AG09309 (cell line): ENCODE measurements at regions not wholly inside any gene's neighbourhood (a gene's known extent, or its start where the extent isn't known, plus 50 kb on each side); places are given as distances from the start of the nearest gene placed in this dataset.

Source experiments
- DNase-seq: peaks from one replicate; pipeline ENCODE4 v3.0.0-alpha.2; 2010; ENCODE audit warnings: low read depth
- H3K4me3 ChIP-seq: 2 replicates; pipeline ENCODE4 v1.5.1; 2011; ENCODE audit warnings: mild to moderate bottlenecking, low read depth, low read length, moderate library complexity; ENCODE audit not compliant: control insufficient read depth
- CTCF ChIP-seq: IDR thresholded peaks from 2 replicates; pipeline ENCODE4 v1.5.1; 2011; ENCODE audit warnings: mild to moderate bottlenecking, low read depth, low read length, inconsistent platforms; ENCODE audit not compliant: insufficient read depth, control insufficient read depth; ENCODE audit errors: missing control alignments

- no peak overlapping the region for H3K4me3 ChIP-seq
- no peak for TF ChIP-seq CTCF
- no peak for DNase-seq
Observed at GRCh38 chr6:141139461-141139860, 993.3 kb upstream of the GJE1 start.

GRCh38 chr6:141134723-141135122, 998.0 kb upstream of the GJE1 start:
- DNase-seq: no peak
- TF ChIP-seq CTCF: no peak
- H3K4me3 ChIP-seq: no peak overlapping the region

- TF ChIP-seq CTCF: no peak
Observed at GRCh38 chr6:141133836-141134235, 998.9 kb upstream of the GJE1 start.

GRCh38 chr6:141133346-141133745, 999.4 kb upstream of the GJE1 start:
- DNase-seq: no peak
- no peak for TF ChIP-seq CTCF
- H3K4me3 ChIP-seq: no peak overlapping the region

More at GRCh38 chr6:141133836-141134235, 998.9 kb upstream of the GJE1 start:
- H3K4me3 ChIP-seq: no peak overlapping the region
- no peak for DNase-seq

DNA sequence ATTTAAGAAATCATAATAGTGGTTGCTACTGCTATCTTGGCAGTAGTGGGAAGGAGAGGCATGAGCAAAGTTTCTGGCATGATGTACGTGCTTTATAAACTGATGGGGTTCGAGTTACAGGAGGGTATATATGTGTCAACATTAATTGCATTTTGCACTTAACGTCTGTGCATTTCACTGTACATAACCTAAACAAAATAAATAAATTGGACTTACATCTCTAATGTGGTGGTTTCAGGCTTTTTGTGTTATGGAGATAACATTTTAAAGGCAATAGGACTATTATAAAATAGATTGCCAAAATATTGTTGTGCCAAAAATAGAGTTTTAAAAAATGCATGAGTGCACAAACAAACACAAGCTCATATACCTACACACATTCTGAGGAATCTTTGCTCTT, 1001.1 kb upstream of the GJE1 start:
- no peak for DNase-seq
- no peak overlapping the region for H3K4me3 ChIP-seq
- no peak for TF ChIP-seq CTCF

DNA sequence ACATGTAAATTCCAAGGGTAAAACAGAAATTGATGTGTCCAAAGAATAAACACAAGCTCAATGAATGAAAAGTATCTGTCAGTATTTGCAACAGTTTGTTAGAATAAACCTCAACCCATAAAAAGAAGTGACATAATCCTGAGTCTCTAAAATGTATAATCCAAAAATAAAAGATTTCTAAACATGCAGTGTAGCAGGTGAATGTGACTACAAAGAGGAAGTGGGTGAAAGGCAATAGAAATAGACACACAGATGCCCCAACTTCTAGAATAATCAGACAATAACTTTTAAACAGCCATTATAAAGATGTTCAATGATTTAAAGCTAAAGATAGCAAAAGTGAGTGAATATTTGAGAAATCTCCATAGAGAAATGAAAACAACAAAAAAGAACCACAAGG, 1009.2 kb upstream of the GJE1 start:
- DNase-seq: no peak
- TF ChIP-seq CTCF: no peak
- H3K4me3 ChIP-seq: no peak overlapping the region

DNA sequence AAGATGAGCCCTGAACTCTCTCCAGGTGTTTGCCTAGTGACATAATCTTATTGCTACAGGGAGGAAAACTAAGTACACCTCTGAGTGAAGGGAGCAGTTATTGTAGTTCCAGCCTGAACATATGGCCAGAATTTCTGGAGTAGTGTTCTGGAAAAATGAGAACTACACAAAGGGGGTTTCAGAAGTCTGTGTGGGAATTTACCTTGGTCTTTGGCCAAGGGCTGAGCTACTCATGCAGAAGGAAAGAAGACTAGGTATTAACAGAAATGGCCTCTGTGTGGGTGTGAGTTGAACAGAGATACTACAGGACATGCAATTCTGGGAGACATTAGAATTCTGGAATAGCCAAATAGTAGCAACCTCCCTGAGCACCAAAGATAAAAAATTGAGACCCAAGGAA, 1009.7 kb upstream of the GJE1 start:
- TF ChIP-seq CTCF: no peak
- DNase-seq: no peak

More for the DNA sequence above, 1009.7 kb upstream of the GJE1 start:
- no peak overlapping the region for H3K4me3 ChIP-seq
